GM12873 (cell line): ENCODE measurements at regions not wholly inside any gene's neighbourhood (a gene's known extent, or its start where the extent isn't known, plus 50 kb on each side); places are given as distances from the start of the nearest gene placed in this dataset.

Source experiments
- TF ChIP-seq, protein P1 (sequence below): IDR thresholded peaks from 2 replicates; pipeline ENCODE4 v1.5.1; 2012; ENCODE audit warnings: low read depth, mild to moderate bottlenecking, moderate library complexity, low read length, control low read depth; ENCODE audit not compliant: insufficient read depth; ENCODE audit errors: missing control alignments

- TF ChIP-seq, protein P1, sequence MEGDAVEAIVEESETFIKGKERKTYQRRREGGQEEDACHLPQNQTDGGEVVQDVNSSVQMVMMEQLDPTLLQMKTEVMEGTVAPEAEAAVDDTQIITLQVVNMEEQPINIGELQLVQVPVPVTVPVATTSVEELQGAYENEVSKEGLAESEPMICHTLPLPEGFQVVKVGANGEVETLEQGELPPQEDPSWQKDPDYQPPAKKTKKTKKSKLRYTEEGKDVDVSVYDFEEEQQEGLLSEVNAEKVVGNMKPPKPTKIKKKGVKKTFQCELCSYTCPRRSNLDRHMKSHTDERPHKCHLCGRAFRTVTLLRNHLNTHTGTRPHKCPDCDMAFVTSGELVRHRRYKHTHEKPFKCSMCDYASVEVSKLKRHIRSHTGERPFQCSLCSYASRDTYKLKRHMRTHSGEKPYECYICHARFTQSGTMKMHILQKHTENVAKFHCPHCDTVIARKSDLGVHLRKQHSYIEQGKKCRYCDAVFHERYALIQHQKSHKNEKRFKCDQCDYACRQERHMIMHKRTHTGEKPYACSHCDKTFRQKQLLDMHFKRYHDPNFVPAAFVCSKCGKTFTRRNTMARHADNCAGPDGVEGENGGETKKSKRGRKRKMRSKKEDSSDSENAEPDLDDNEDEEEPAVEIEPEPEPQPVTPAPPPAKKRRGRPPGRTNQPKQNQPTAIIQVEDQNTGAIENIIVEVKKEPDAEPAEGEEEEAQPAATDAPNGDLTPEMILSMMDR = no peak
These were observed 104.0 kb upstream of the ACTRT1 start for GRCh38 chrX:128156204-128156603.

GRCh38 chrX:128142745-128143144 lies 90.5 kb upstream of the ACTRT1 start:
- TF ChIP-seq, protein P1 = no peak

- TF ChIP-seq, protein P1 = peak; percentile 34
These were observed 54.4 kb upstream of the ACTRT1 start for GRCh38 chrX:128106630-128107029.

GRCh38 chrX:128105659-128106058 lies 53.5 kb upstream of the ACTRT1 start:
- TF ChIP-seq, protein P1 = no peak
